Upper lobe of right lung (tissue), 1 donor: ENCODE measurements at regions not wholly inside any gene's neighbourhood (a gene's known extent, or its start where the extent isn't known, plus 50 kb on each side); places are given as distances from the start of the nearest gene placed in this dataset.
"Not testable (repeated sequence)": the region's sequence is repeated elsewhere in the genome, so short reads cannot be mapped to it uniquely, and the experiment has no call there.

Experiments used
- ATAC-seq: fragments of 200-7000 bp; cut with Tn5 transposase; one replicate; pipeline ENCODE4 v1.9.1; 2020; ENCODE audit warnings: mild to moderate bottlenecking, moderate library complexity
- DNase-seq: peaks from one replicate; pipeline ENCODE4 v3.0.0-alpha.2; 2020
- H3K27ac ChIP-seq: fragments of 200-600 bp; one replicate; pipeline ENCODE4 v1.8.0; 2022
- H3K27me3 ChIP-seq: fragments of 200-600 bp; one replicate; pipeline ENCODE4 v1.8.0; 2022; ENCODE audit warnings: mild to moderate bottlenecking
- H3K36me3 ChIP-seq: fragments of 200-600 bp; one replicate; pipeline ENCODE4 v1.8.0; 2022
- H3K4me1 ChIP-seq: fragments of 200-600 bp; one replicate; pipeline ENCODE4 v1.8.0; 2022
- H3K4me3 ChIP-seq: fragments of 200-600 bp; one replicate; pipeline ENCODE4 v1.8.0; 2022; ENCODE audit warnings: mild to moderate bottlenecking
- H3K9me3 ChIP-seq: fragments of 200-600 bp; one replicate; pipeline ENCODE4 v1.8.0; 2022
- CTCF ChIP-seq: fragments of 200-600 bp; IDR thresholded peaks from one replicate; pipeline ENCODE4 v1.8.0; 2022; ENCODE audit warnings: antibody characterized with exemption
- intact Hi-C: fragments of 100-400 bp; cut with DNase I; formaldehyde crosslinking; loops from one replicate; pipeline ENCODE4 v1.11.0; 2022
- donor health status: DM: no; HTN: yes; CAD: no; lungs with severe emphysema.

- ATAC-seq (no peak), DNase-seq (no peak)
- Histone ChIP-seq H3K4me3 (no peak overlapping the region), H3K27me3 (no peaks in the 10 kb centered on the region), H3K9me3 (no peaks in the 10 kb centered on the region), H3K4me1 (no peaks in the 10 kb centered on the region), H3K36me3 (no peaks in the 10 kb centered on the region), H3K27ac (no peak overlapping the region)
- intact Hi-C loops, result no loop called here
- TF ChIP-seq CTCF, result no peak
Observed at GRCh38 chr4:162475246-162475645, 311.4 kb upstream of the FSTL5 start.

- Histone ChIP-seq H3K9me3 (no peaks in the 10 kb centered on the region), H3K36me3 (no peaks in the 10 kb centered on the region), H3K4me3 (no peak overlapping the region), H3K27ac (no peak overlapping the region), H3K4me1 (no peaks in the 10 kb centered on the region), H3K27me3 (no peaks in the 10 kb centered on the region)
- DNase-seq (no peak), ATAC-seq (no peak)
- no peak for TF ChIP-seq CTCF
- intact Hi-C loops, result no loop called here
Observed at GRCh38 chr4:162469977-162470376, 306.2 kb upstream of the FSTL5 start.

GRCh38 chr4:162465356-162465755 lies 301.6 kb upstream of the FSTL5 start:
- H3K27me3 ChIP-seq, H3K36me3 ChIP-seq, H3K27ac ChIP-seq, intact Hi-C loops, ATAC-seq, DNase-seq, H3K4me3 ChIP-seq, H3K9me3 ChIP-seq, H3K4me1 ChIP-seq: not testable (repeated sequence)

DNA sequence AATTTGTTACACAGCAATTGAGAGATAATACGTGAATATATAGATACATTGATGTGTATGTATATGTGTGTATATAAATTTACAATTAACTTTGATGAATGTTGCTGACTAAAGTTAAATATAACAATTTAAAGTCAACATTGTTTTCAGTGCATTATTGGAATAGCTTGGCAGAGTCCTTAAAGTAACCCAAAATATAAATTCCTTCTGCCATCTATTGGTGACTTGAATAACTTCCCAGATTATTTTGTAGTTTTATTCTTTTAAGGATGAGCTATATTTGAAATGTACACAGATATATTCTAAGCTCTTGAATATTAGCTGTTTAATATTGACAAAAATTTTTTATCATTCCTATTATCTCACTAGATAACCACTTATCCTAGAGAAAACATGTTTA lies 298.2 kb upstream of the FSTL5 start:
- H3K4me1 ChIP-seq, result no peaks in the 10 kb centered on the region
- H3K27me3 ChIP-seq, result no peaks in the 10 kb centered on the region
- no peak for ATAC-seq
- H3K4me3 ChIP-seq, result no peak overlapping the region
- H3K27ac ChIP-seq, result no peak overlapping the region
- H3K36me3 ChIP-seq, result no peaks in the 10 kb centered on the region
- no peaks in the 10 kb centered on the region for H3K9me3 ChIP-seq
- TF ChIP-seq CTCF, result no peak
- intact Hi-C loops, result no loop called here
- no peak for DNase-seq

GRCh38 chr4:162458051-162458450 lies 294.3 kb upstream of the FSTL5 start:
- no peak for TF ChIP-seq CTCF
- H3K4me1 ChIP-seq, result no peaks in the 10 kb centered on the region
- H3K9me3 ChIP-seq, result no peaks in the 10 kb centered on the region
- H3K36me3 ChIP-seq, result no peaks in the 10 kb centered on the region
- no peak overlapping the region for H3K4me3 ChIP-seq
- DNase-seq (no peak), ATAC-seq (no peak)
- intact Hi-C loops, result no loop called here
- no peak overlapping the region for H3K27ac ChIP-seq
- no peaks in the 10 kb centered on the region for H3K27me3 ChIP-seq

- Histone ChIP-seq H3K4me1 (no peaks in the 10 kb centered on the region), H3K9me3 (no peaks in the 10 kb centered on the region), H3K4me3 (no peak overlapping the region), H3K27ac (no peak overlapping the region), H3K27me3 (no peaks in the 10 kb centered on the region), H3K36me3 (no peaks in the 10 kb centered on the region)
- intact Hi-C loops, result no loop called here
- DNase-seq (no peak), ATAC-seq (no peak)
- no peak for TF ChIP-seq CTCF
Observed at GRCh38 chr4:162457071-162457865, 293.5 kb upstream of the FSTL5 start.
